OCI-LY7 (cell line): ENCODE measurements at regions not wholly inside any gene's neighbourhood (a gene's known extent, or its start where the extent isn't known, plus 50 kb on each side); places are given as distances from the start of the nearest gene placed in this dataset.

ENCODE experiments used
- BruUV-seq: library from RNA; stranded (reverse); fragments of 400-500 nt; replicated peaks from 2 replicates; lab custom pipeline; 2021; lab: Mats Ljungman, UMichigan
- CTCF ChIA-PET: fragments of 300-600 bp; sonication (Branson Sonifier 250); formaldehyde crosslinking; loops from one replicate; lab custom pipeline; 2022; ENCODE audit warnings: antibody characterized with exemption; ENCODE audit not compliant: unreplicated experiment; lab: Charles Lee
- POLR2A ChIA-PET: fragments of 300-600 bp; sonication (Branson Sonifier 250); formaldehyde crosslinking; loops from one replicate; lab custom pipeline; 2022; ENCODE audit warnings: antibody characterized with exemption; lab: Charles Lee
- DNase-seq: peaks from one replicate; pipeline ENCODE4 v3.0.0-alpha.2; 2015; ENCODE audit warnings: low spot score
- H2AFZ ChIP-seq: fragments of 200-600 bp; sonication (generic), shearing (Covaris generic); 2 replicates; pipeline ENCODE4 v1.6.1; 2014; ENCODE audit warnings: mild to moderate bottlenecking, antibody characterized with exemption, low read length, moderate library complexity
- H3K27ac ChIP-seq: fragments of 200-600 bp; sonication (generic); 2 replicates; pipeline ENCODE4 v1.5.1; 2014; ENCODE audit warnings: mixed run types, low read depth, mild to moderate bottlenecking, moderate library complexity, low read length, inconsistent platforms; ENCODE audit not compliant: poor library complexity, severe bottlenecking
- H3K36me3 ChIP-seq: fragments of 200-600 bp; sonication (generic); 2 replicates; pipeline ENCODE4 v1.6.1; 2014; ENCODE audit warnings: mild to moderate bottlenecking, antibody characterized with exemption, low read length, moderate library complexity, mixed read lengths; ENCODE audit not compliant: insufficient read depth
- H3K4me1 ChIP-seq: fragments of 200-600 bp; sonication (generic); 2 replicates; pipeline ENCODE4 v1.5.1; 2014; ENCODE audit warnings: mild to moderate bottlenecking, low read length; ENCODE audit not compliant: insufficient read depth, poor library complexity, severe bottlenecking
- H3K4me2 ChIP-seq: fragments of 200-600 bp; sonication (generic); 2 replicates; pipeline ENCODE4 v1.6.1; 2014; ENCODE audit warnings: mild to moderate bottlenecking, low read length
- H3K4me3 ChIP-seq: fragments of 200-600 bp; sonication (generic); 2 replicates; pipeline ENCODE4 v1.5.1; 2014; ENCODE audit warnings: mild to moderate bottlenecking, low read depth, low read length; ENCODE audit not compliant: poor library complexity, severe bottlenecking
- H3K79me2 ChIP-seq: fragments of 200-600 bp; sonication (generic); 2 replicates; pipeline ENCODE4 v1.6.1; 2016; ENCODE audit warnings: low read depth, mild to moderate bottlenecking, low read length, moderate library complexity, mixed read lengths; ENCODE audit not compliant: insufficient read depth
- H3K9me2 ChIP-seq: fragments of 200-600 bp; sonication (generic); 2 replicates; pipeline ENCODE4 v1.6.1; 2016; ENCODE audit warnings: mild to moderate bottlenecking, low read length, mixed read lengths; ENCODE audit not compliant: insufficient read depth
- H3K9me3 ChIP-seq: fragments of 200-600 bp; sonication (generic); 2 replicates; pipeline ENCODE4 v1.6.1; 2014; ENCODE audit warnings: mild to moderate bottlenecking, mixed run types, low read length, mixed read lengths
- H4K20me1 ChIP-seq: fragments of 200-600 bp; sonication (generic); 2 replicates; pipeline ENCODE4 v1.6.1; 2014; ENCODE audit warnings: mild to moderate bottlenecking, antibody characterized with exemption, low read length, moderate library complexity, mixed read lengths; ENCODE audit not compliant: insufficient read depth
- EZH2phosphoT487 ChIP-seq: fragments of 200-600 bp; sonication (generic); IDR thresholded peaks from 2 replicates; pipeline ENCODE4 v1.6.1; 2018; ENCODE audit warnings: low read depth, borderline replicate concordance, mild to moderate bottlenecking, mixed run types, antibody characterized with exemption, low read length, moderate library complexity, mixed read lengths
- intact Hi-C: fragments of 100-400 bp; cut with micrococcal nuclease; formaldehyde crosslinking; loops from one replicate; pipeline ENCODE4 v1.10.0; 2022; ENCODE audit not compliant: unreplicated experiment
- TF ChIP-seq, protein P1 (sequence below): fragments of 200-600 bp; sonication (generic); conservative IDR thresholded peaks from 2 replicates; pipeline ENCODE4 v1.5.1; 2014; ENCODE audit warnings: mild to moderate bottlenecking, antibody characterized with exemption, low read length, moderate library complexity, mixed read lengths

DNA sequence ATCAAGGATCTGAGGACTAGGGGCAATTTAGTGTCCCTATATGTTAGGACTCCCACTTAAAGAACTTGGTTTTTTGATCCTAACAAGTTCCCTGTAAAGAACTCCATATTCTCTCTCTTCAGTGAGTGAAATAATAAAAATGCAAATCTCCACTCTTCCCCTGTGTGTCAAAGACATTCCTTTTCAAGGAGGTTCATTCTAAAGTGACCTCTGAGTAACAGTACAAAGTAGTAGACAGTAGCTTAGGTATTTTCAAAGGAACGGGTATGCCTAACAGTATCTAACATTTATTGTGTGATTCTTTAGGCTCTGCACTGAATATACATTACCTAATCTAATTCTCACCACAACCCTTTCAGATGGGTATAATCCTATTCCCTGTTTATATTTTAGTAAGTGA lies 58.4 kb upstream of the SCOC start:
- DNase-seq: no peak
- no peak overlapping the region for H3K4me3 ChIP-seq
- H3K4me2 ChIP-seq: no peak overlapping the region
- no peak overlapping the region for H3K27ac ChIP-seq
- BruUV-seq: no TSS peak
- no peaks in the 10 kb centered on the region for H3K9me3 ChIP-seq
- ChIA-PET CTCF (no interaction called here), POLR2A (interaction anchor here (0.6 to 0.8 kb wide), 2 partner anchors 71 to 490 kb away, joined by 3 read pairs; no protein-coding TSS in a partner anchor)
- intact Hi-C loops: no loop called here
- H4K20me1 ChIP-seq: no peaks in the 10 kb centered on the region
- H3K4me1 ChIP-seq: no peaks in the 10 kb centered on the region
- no peaks in the 10 kb centered on the region for H3K79me2 ChIP-seq
- no peaks in the 10 kb centered on the region for H3K36me3 ChIP-seq
- no peak for TF ChIP-seq EZH2phosphoT487
- TF ChIP-seq, protein P1, sequence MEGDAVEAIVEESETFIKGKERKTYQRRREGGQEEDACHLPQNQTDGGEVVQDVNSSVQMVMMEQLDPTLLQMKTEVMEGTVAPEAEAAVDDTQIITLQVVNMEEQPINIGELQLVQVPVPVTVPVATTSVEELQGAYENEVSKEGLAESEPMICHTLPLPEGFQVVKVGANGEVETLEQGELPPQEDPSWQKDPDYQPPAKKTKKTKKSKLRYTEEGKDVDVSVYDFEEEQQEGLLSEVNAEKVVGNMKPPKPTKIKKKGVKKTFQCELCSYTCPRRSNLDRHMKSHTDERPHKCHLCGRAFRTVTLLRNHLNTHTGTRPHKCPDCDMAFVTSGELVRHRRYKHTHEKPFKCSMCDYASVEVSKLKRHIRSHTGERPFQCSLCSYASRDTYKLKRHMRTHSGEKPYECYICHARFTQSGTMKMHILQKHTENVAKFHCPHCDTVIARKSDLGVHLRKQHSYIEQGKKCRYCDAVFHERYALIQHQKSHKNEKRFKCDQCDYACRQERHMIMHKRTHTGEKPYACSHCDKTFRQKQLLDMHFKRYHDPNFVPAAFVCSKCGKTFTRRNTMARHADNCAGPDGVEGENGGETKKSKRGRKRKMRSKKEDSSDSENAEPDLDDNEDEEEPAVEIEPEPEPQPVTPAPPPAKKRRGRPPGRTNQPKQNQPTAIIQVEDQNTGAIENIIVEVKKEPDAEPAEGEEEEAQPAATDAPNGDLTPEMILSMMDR: no peak
- no peaks in the 10 kb centered on the region for H3K9me2 ChIP-seq
- H2AFZ ChIP-seq: no peak overlapping the region

DNA sequence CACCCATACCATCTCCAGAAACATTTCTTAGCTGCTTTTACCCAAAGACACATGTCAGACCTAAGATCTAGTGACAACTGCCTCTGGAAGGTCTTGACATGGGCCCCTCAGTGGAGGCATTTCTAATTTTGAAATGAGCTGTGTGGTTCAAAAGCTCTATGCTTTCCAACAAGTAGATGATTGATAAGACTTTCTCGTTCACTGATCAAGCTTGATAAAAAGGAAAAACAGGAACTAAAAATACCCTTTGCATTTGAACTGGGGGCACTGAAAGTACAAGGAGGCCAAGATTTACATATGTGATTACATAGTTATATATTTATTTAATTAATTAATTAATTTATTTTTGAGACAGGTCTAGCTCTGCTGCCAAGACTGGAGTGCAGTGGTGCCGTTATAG lies 61.3 kb upstream of the SCOC start:
- Histone ChIP-seq H3K4me3 (no peak overlapping the region), H3K4me2 (no peak overlapping the region), H3K4me1 (no peaks in the 10 kb centered on the region), H3K9me3 (no peaks in the 10 kb centered on the region), H3K9me2 (no peaks in the 10 kb centered on the region), H4K20me1 (no peaks in the 10 kb centered on the region), H3K27ac (no peak overlapping the region), H2AFZ (no peak overlapping the region), H3K79me2 (no peaks in the 10 kb centered on the region), H3K36me3 (no peaks in the 10 kb centered on the region)
- intact Hi-C loops: no loop called here
- no peak for TF ChIP-seq EZH2phosphoT487
- TF ChIP-seq, protein P1: no peak
- CTCF ChIA-PET: no interaction called here
- DNase-seq: no peak
- no TSS peak for BruUV-seq
- POLR2A ChIA-PET: interaction anchor here (0.6 to 1.0 kb wide), 3 partner anchors 12 to 22 kb away, joined by 4 to 7 read pairs (median 4); no protein-coding TSS in a partner anchor

DNA sequence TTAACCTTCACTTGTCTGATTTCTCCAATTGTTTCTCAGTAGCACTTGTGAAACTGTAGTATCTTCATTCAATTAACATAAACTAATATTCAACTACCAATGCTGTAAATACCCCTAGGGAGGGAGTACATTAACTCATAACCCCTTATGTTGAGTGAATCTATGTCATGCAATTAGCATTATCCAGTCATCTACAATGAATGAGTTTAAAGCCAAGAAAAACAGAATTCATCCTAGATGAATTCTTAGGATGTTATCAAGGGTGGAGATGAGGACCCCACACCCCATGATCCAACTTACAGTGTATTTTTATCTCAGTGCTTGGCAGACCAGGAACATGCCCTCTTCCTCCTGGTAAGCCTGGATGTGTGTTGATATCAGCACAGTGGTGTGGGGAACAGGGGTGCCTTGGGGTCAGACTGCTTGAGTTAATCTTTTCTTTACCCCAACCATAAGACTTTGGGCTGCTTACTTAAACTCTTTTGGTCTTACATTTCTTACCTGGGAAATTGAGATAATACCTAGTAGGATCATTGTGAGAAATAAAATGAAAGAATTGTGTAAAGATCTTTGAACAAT lies 62.1 kb upstream of the SCOC start:
- Histone ChIP-seq H4K20me1 (no peaks in the 10 kb centered on the region), H3K79me2 (no peaks in the 10 kb centered on the region), H3K27ac (no peak overlapping the region), H3K4me2 (no peak overlapping the region), H3K36me3 (no peaks in the 10 kb centered on the region), H3K9me2 (no peaks in the 10 kb centered on the region), H3K4me1 (no peaks in the 10 kb centered on the region), H3K9me3 (no peaks in the 10 kb centered on the region), H3K4me3 (no peak overlapping the region), H2AFZ (no peak overlapping the region)
- POLR2A ChIA-PET: interaction anchor here (0.6 to 0.7 kb wide), 2 partner anchors 11 to 733 kb away, joined by 3 to 4 read pairs; no protein-coding TSS in a partner anchor
- BruUV-seq: no TSS peak
- DNase-seq: no peak
- intact Hi-C loops: no loop called here
- CTCF ChIA-PET: no interaction called here
- no peak for TF ChIP-seq EZH2phosphoT487
- TF ChIP-seq, protein P1: no peak
